ENCODE measurements at regions not wholly inside any gene's neighbourhood (a gene's known extent, or its start where the extent isn't known, plus 50 kb on each side); places are given as distances from the start of the nearest gene placed in this dataset.

GRCh38 chr3:98967758-98968157 lies 66.3 kb upstream of the DCBLD2 start:
- ATAC-seq (no peak), DNase-seq (no peak)
- TF ChIP-seq CTCF (IDR thresholded peaks at IDR 0.05) = no peak
- H3K36me3 Mint-ChIP-seq = no peaks in the 10 kb centered on the region
- H3K4me3 ChIP-seq (ENCODE audit: low read length) = no peak overlapping the region
- H3K27me3 ChIP-seq (ENCODE audit: control insufficient read depth, insufficient read depth, low read length) = no peaks in the 10 kb centered on the region
- no peak overlapping the region for H3K27ac ChIP-seq (ENCODE audit: low read length)
- H3K4me1 Mint-ChIP-seq = no peaks in the 10 kb centered on the region
- H3K9me3 Mint-ChIP-seq = peaks cover 2 to 3% of the 10 kb centered on the region in 2 donors
- no peaks in the 10 kb centered on the region for H3K27me3 Mint-ChIP-seq (ENCODE audit: low read depth in 2 of 2)
- no peak overlapping the region for H3K4me3 Mint-ChIP-seq
- no peak overlapping the region for H3K27ac Mint-ChIP-seq
- H3K4me1 ChIP-seq (ENCODE audit: control insufficient read depth, insufficient read depth, low read length) = no peaks in the 10 kb centered on the region
- no peaks in the 10 kb centered on the region for H3K9me3 ChIP-seq (ENCODE audit: control insufficient read depth, insufficient read depth, low read length)
- intact Hi-C loops (cut with micrococcal nuclease) = no loop called here
- H3K36me3 ChIP-seq (ENCODE audit: control insufficient read depth, insufficient read depth, low read length) = no peaks in the 10 kb centered on the region

DNA sequence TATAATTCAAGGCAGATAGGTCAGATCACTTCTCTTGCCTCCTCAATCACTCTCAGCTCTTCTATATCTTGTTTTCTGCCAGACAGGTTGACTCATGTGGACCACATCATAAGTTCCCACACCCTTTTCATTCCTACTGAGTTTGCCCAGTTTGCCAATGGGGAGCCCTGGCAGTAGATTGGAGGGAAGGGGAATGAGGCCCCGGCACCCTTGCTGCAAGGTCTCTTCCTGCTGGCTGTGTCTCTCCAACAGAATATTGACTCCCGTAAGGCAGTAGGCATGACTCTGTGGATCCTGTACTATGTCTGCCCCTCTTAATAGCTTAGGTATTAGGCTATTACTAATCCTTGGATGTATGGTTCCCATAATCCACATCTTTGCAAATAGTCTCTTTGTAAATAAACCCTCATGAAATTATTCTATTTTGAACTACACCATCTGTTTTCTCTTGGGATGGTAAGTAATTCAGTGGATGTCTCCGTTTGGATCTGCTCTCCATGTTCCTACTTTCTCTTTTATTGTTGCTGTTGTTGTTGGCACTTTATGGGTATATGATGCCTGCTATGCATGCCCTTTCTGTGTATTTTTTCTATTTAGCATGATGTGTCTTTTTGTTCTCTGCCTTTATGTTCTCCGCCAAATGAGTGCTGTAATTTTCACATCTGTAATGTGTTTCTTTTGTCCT lies 65.5 kb upstream of the DCBLD2 start:
- intact Hi-C loops (cut with micrococcal nuclease) = no loop called here
- no peak for ATAC-seq
- no peaks in the 10 kb centered on the region for H3K27me3 ChIP-seq (ENCODE audit: control insufficient read depth, insufficient read depth, low read length)

DNA sequence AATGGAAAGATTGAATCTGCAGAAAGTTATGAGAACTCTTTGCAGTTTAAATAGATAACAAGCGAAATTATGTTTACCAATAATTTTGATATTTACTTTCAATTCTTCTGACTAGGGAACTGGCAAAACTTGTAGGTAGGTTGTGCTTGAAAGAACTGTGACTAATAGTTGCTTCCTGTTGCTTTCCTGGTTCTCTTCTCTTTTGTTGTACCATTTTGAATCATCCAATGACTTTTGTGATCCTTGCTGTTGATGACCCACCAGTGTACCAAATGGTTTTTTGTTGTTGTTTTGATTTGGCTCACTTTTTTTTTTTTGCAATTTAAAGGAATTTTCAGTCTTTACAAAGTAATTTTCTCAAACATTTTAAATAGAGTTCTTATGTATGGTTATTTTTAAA lies 64.9 kb upstream of the DCBLD2 start:
- no peaks in the 10 kb centered on the region for H3K4me1 Mint-ChIP-seq
- H3K36me3 Mint-ChIP-seq = no peaks in the 10 kb centered on the region
- no peak overlapping the region for H3K4me3 ChIP-seq (ENCODE audit: low read length)
- ATAC-seq = no peak
- no peak overlapping the region for H3K27ac ChIP-seq (ENCODE audit: low read length)
- no peak for DNase-seq
- H3K9me3 Mint-ChIP-seq = peaks cover 2 to 3% of the 10 kb centered on the region in 2 donors
- H3K4me3 Mint-ChIP-seq = no peak overlapping the region
- H3K27ac Mint-ChIP-seq = no peak overlapping the region
- intact Hi-C loops (cut with micrococcal nuclease) = no loop called here
- H3K27me3 ChIP-seq (ENCODE audit: control insufficient read depth, insufficient read depth, low read length) = no peaks in the 10 kb centered on the region
- H3K9me3 ChIP-seq (ENCODE audit: control insufficient read depth, insufficient read depth, low read length) = no peaks in the 10 kb centered on the region
- no peaks in the 10 kb centered on the region for H3K4me1 ChIP-seq (ENCODE audit: control insufficient read depth, insufficient read depth, low read length)
- no peaks in the 10 kb centered on the region for H3K36me3 ChIP-seq (ENCODE audit: control insufficient read depth, insufficient read depth, low read length)
- no peak for TF ChIP-seq CTCF (IDR thresholded peaks at IDR 0.05)
- no CpG with 5 or more reads among the region's 1 CpG for WGBS (ENCODE audit: insufficient coverage)
- no peaks in the 10 kb centered on the region for H3K27me3 Mint-ChIP-seq (ENCODE audit: low read depth in 2 of 2)

More for the DNA sequence above, 65.5 kb upstream of the DCBLD2 start:
- H3K27ac ChIP-seq (ENCODE audit: low read length) = no peak overlapping the region
- H3K9me3 ChIP-seq (ENCODE audit: control insufficient read depth, insufficient read depth, low read length) = no peaks in the 10 kb centered on the region
- WGBS (ENCODE audit: insufficient coverage) = 90% methylated on average over 3 of the region's 4 CpGs
- no peak for DNase-seq
- no peak overlapping the region for H3K4me3 ChIP-seq (ENCODE audit: low read length)
- H3K4me1 ChIP-seq (ENCODE audit: control insufficient read depth, insufficient read depth, low read length) = no peaks in the 10 kb centered on the region
- Mint-ChIP-seq H3K27me3 (ENCODE audit: low read depth in 2 of 2) (no peaks in the 10 kb centered on the region), H3K27ac (no peak overlapping the region), H3K4me1 (no peaks in the 10 kb centered on the region), H3K36me3 (no peaks in the 10 kb centered on the region), H3K4me3 (no peak overlapping the region), H3K9me3 (peaks cover 2 to 3% of the 10 kb centered on the region in 2 donors)
- no peaks in the 10 kb centered on the region for H3K36me3 ChIP-seq (ENCODE audit: control insufficient read depth, insufficient read depth, low read length)
- no peak for TF ChIP-seq CTCF (IDR thresholded peaks at IDR 0.05)

GRCh38 chr3:98964784-98965183 lies 63.3 kb upstream of the DCBLD2 start:
- no peak overlapping the region for H3K27ac ChIP-seq (ENCODE audit: low read length)
- no peak overlapping the region for H3K4me3 ChIP-seq (ENCODE audit: low read length)
- no peak overlapping the region for H3K4me3 Mint-ChIP-seq
- H3K36me3 ChIP-seq (ENCODE audit: control insufficient read depth, insufficient read depth, low read length) = no peaks in the 10 kb centered on the region
- TF ChIP-seq CTCF (IDR thresholded peaks at IDR 0.05) = no peak
- no peaks in the 10 kb centered on the region for H3K27me3 ChIP-seq (ENCODE audit: control insufficient read depth, insufficient read depth, low read length)
- intact Hi-C loops (cut with micrococcal nuclease) = no loop called here
- no peak overlapping the region for H3K27ac Mint-ChIP-seq
- H3K9me3 ChIP-seq (ENCODE audit: control insufficient read depth, insufficient read depth, low read length) = no peaks in the 10 kb centered on the region
- H3K9me3 Mint-ChIP-seq = peaks cover 0 to 3% of the 10 kb centered on the region in 2 donors
- ATAC-seq (no peak), DNase-seq (no peak)
- 94% methylated on average over 2 of the region's 2 CpGs for WGBS (ENCODE audit: insufficient coverage)
- H3K36me3 Mint-ChIP-seq = no peaks in the 10 kb centered on the region
- H3K4me1 Mint-ChIP-seq = no peaks in the 10 kb centered on the region
- H3K27me3 Mint-ChIP-seq (ENCODE audit: low read depth in 2 of 2) = no peaks in the 10 kb centered on the region
- no peaks in the 10 kb centered on the region for H3K4me1 ChIP-seq (ENCODE audit: control insufficient read depth, insufficient read depth, low read length)

Measured in natural killer cell (primary cell).